Lower leg skin (tissue), 4 donors: ENCODE measurements at regions not wholly inside any gene's neighbourhood (a gene's known extent, or its start where the extent isn't known, plus 50 kb on each side); places are given as distances from the start of the nearest gene placed in this dataset.
"Not testable (repeated sequence)": the region's sequence is repeated elsewhere in the genome, so short reads cannot be mapped to it uniquely, and the experiment has no call there.

Experiments used
- DNase-seq, 2 donors: peaks; one replicate each; pipeline ENCODE4 v3.0.0-alpha.2; 2019; ENCODE audit warnings: low spot score in 2 of 2
- H3K4me3 ChIP-seq: fragments of 200-600 bp; sonication (generic); 2 replicates; pipeline ENCODE4 v1.5.1; 2017; ENCODE audit warnings: mild to moderate bottlenecking, low read depth; ENCODE audit not compliant: poor library complexity, severe bottlenecking
- POLR2A ChIP-seq, 2 donors: fragments of 450-650 bp; IDR thresholded peaks; one replicate each; pipeline ENCODE4 v1.6.1; 2016 to 2017; ENCODE audit warnings: antibody characterized with exemption in 2 of 2, mild to moderate bottlenecking in 1 of 2, moderate library complexity in 1 of 2
- WGBS, 2 donors: methylation state at CpG; one replicate each; pipeline ENCODE4 v1.1.5; 2018; 5-methylcytosine and 5-hydroxymethylcytosine counted together
- intact Hi-C: fragments of 100-400 bp; cut with DNase I; formaldehyde crosslinking; loops from one replicate; pipeline ENCODE4 v1.15.0; 2023; ENCODE audit warnings: low total_unique reads
- TF ChIP-seq, protein P1 (sequence below), 3 donors: fragments of 450-650 bp; IDR thresholded peaks; one replicate each; pipeline ENCODE4 v1.5.1; 2016; ENCODE audit warnings: antibody characterized with exemption in 3 of 3, mild to moderate bottlenecking in 3 of 3, moderate library complexity in 2 of 3

DNA sequence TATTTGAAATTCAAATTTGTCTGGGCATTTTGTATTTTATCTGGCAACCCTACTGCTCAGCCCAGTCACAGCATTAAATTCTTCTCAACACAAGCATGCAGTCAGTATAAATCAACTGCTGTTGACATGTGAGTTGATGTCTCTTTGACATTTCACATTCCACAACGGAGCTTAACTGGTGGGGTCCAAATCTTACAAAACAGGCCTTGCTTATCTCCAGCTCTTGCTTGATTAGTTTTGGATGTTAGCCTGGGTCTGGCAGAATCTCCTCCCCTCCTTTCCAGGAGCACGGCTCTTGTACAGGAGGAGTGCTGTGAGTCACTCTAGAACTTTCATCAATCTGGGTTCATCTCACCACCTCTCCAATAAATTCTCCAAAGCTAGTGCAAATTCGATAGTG, 80.8 kb upstream of the PHACTR1 start:
- intact Hi-C loops, result no loop called here
- 26 to 35% methylated on average over 3 of the region's 3 CpGs for WGBS, 2 donors
- TF ChIP-seq, protein P1, sequence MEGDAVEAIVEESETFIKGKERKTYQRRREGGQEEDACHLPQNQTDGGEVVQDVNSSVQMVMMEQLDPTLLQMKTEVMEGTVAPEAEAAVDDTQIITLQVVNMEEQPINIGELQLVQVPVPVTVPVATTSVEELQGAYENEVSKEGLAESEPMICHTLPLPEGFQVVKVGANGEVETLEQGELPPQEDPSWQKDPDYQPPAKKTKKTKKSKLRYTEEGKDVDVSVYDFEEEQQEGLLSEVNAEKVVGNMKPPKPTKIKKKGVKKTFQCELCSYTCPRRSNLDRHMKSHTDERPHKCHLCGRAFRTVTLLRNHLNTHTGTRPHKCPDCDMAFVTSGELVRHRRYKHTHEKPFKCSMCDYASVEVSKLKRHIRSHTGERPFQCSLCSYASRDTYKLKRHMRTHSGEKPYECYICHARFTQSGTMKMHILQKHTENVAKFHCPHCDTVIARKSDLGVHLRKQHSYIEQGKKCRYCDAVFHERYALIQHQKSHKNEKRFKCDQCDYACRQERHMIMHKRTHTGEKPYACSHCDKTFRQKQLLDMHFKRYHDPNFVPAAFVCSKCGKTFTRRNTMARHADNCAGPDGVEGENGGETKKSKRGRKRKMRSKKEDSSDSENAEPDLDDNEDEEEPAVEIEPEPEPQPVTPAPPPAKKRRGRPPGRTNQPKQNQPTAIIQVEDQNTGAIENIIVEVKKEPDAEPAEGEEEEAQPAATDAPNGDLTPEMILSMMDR (IDR thresholded peaks at IDR 0.05), result no peak
- TF ChIP-seq POLR2A (IDR thresholded peaks at IDR 0.05), result no peak

DNA sequence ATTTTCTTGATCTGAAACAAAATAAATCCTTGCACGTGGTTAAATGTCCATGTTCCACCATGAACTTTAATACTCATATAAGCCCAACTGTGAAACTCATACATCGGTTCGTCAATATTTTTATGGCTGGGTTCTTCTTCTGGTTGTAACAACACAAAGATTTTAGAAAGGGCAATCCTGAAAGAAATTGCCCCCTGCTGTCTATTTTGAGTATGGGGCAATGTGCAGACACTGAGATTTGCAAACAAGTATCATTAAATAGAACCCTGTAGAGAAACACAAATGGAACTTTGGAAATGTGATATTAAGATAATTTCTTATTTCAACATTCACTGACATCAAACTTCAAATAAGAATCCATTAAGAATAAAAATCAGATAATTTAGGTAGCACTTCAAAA, 80.2 kb upstream of the PHACTR1 start:
- intact Hi-C loops, result no loop called here
- no peak for DNase-seq
- no peak overlapping the region for H3K4me3 ChIP-seq
- TF ChIP-seq, protein P1 (IDR thresholded peaks at IDR 0.05), result no peak
- TF ChIP-seq POLR2A (IDR thresholded peaks at IDR 0.05), result no peak
- WGBS, 2 donors, result 83 to 85% methylated on average over 3 of the region's 3 CpGs

More for the DNA sequence above, 80.8 kb upstream of the PHACTR1 start:
- no peak for DNase-seq
- no peak overlapping the region for H3K4me3 ChIP-seq

DNA sequence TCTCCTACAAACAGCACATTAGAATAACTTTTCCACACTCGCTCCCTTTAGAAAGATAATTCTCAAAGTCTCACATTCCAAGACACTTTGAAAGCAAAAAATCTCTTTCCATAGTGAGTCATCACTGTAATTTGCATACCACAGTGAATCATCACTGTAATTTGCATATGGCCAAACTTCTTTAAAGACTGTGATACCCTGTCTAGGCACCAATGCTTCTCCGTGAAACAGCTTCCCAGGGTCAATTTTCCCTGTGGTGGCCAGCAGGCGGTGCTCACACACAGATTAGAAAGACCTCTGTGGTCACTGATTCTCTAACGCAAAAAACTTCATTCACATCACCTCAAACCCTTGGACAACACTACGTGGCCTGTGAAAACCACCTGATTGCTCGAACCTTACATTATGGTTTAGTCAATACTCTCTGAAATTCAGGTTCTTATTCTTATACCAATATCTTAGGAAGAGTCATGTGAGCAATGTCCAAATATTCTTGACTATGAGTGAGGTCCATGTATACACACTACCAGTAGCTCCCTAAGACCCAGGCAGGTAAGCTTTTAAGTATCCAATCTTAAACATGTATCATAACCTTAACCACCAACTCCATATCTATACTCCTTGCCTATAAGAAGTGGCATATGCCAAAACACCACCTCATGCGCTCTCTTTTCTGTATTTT, 78.5 kb upstream of the PHACTR1 start:
- no peak for DNase-seq
- intact Hi-C loops, result no loop called here
- 41 to 45% methylated on average over 7 of the region's 7 CpGs for WGBS, 2 donors
- no peak overlapping the region for H3K4me3 ChIP-seq
- TF ChIP-seq, protein P1 (IDR thresholded peaks at IDR 0.05), result no peak
- TF ChIP-seq POLR2A (IDR thresholded peaks at IDR 0.05), result no peak

DNA sequence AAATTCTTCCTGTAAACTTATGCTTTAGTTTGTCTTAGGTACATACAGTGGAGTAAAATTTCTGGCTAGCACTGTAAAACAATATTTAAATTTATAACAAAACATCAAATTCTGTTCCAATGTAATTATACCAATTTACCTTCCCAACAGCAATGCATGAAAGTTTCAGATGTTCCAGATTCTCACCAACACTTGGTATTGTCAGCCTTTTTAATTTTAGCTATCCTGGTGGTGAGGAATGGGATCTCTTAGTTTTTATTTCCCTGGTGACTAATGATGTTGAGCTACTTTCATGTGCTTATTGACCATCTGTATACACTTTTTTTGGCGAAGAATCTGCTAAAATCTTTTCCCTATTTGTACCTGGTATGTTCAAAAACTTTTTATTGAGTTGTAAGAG, 76.1 kb upstream of the PHACTR1 start:
- TF ChIP-seq, protein P1 (IDR thresholded peaks at IDR 0.05), result no peak
- no peak for TF ChIP-seq POLR2A (IDR thresholded peaks at IDR 0.05)
- intact Hi-C loops, result no loop called here
- WGBS, 2 donors, result 90 to 96% methylated on average over 1 of the region's 1 CpG
- no peak overlapping the region for H3K4me3 ChIP-seq
- no peak for DNase-seq

DNA sequence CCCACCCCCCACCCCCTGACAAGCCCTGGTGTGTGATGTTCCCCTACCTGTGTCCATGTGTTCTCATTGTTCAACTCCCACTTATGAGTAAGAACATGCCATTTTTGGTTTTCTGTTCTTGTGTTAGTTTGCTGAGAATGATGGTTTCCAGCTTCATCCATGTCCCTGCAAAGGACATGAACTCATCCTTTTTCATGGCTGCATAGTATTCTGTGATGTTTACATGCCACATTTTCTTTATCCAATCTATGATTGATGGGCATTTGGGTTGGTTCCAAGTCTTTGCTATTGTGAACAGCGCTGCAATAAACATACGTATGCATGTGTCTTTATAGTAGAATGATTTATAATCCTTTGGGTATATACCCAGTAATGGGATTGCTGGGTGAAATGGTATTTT, 74.8 kb upstream of the PHACTR1 start:
- DNase-seq, intact Hi-C loops, H3K4me3 ChIP-seq: not testable (repeated sequence)
- 85 to 94% methylated on average over 2 of the region's 2 CpGs for WGBS, 2 donors

- WGBS, 2 donors, result 66 to 79% methylated on average over 4 of the region's 4 CpGs
- no peak for TF ChIP-seq POLR2A (IDR thresholded peaks at IDR 0.05)
- TF ChIP-seq, protein P1 (IDR thresholded peaks at IDR 0.05), result no peak
- intact Hi-C loops, result no loop called here
These were observed 70.6 kb upstream of the PHACTR1 start for GRCh38 chr6:12645941-12646340.

More at GRCh38 chr6:12645941-12646340, 70.6 kb upstream of the PHACTR1 start:
- no peak overlapping the region for H3K4me3 ChIP-seq
- DNase-seq, result no peak
